H1 (cell line): ENCODE measurements at regions not wholly inside any gene's neighbourhood (a gene's known extent, or its start where the extent isn't known, plus 50 kb on each side); places are given as distances from the start of the nearest gene placed in this dataset.

ENCODE experiments used
- CTCF ChIA-PET: fragments of 300-600 bp; sonication (Branson Sonifier 250); formaldehyde crosslinking; loops from one replicate; lab custom pipeline; 2021; ENCODE audit not compliant: partially characterized antibody; lab: Charles Lee
- POLR2A ChIA-PET: fragments of 300-600 bp; sonication (Branson Sonifier 250); formaldehyde crosslinking; loops from one replicate; lab custom pipeline; 2021; ENCODE audit warnings: inconsistent platforms; ENCODE audit not compliant: partially characterized antibody; lab: Charles Lee
- DNase-seq, 2 experiments: peaks; one replicate each; pipeline versions ENCODE4 v3.0.0 to v3.0.0-alpha.2; 2010 to 2022; ENCODE audit warnings: low spot score in 2 of 2, low read depth in 1 of 2, mixed read lengths in 1 of 2
- FAIRE-seq: peaks from 2 replicates; lab custom pipeline; 2011; peaks lifted over from hg19 to GRCh38; lab: Jason Lieb, UNC
- H2AFZ ChIP-seq: 2 replicates; pipeline ENCODE4 v1.8.1; 2012; ENCODE audit warnings: low read length, inconsistent platforms
- H2AK5ac ChIP-seq: 2 replicates; pipeline ENCODE4 v1.6.1; 2013; ENCODE audit warnings: low read depth, low read length
- H2BK120ac ChIP-seq: replicated peaks from 2 replicates; pipeline ENCODE3; 2013; ENCODE audit warnings: low read depth, low read length, inconsistent platforms
- H2BK12ac ChIP-seq: 2 replicates; pipeline ENCODE4 v1.6.1; 2013; ENCODE audit warnings: low read depth, low read length
- H2BK15ac ChIP-seq: 2 replicates; pipeline ENCODE4 v1.6.1; 2013; ENCODE audit warnings: low read length
- H2BK20ac ChIP-seq: 2 replicates; pipeline ENCODE4 v1.6.1; 2013; ENCODE audit warnings: low read length
- H2BK5ac ChIP-seq: 2 replicates; pipeline ENCODE4 v1.6.1; 2013; ENCODE audit warnings: low read depth, low read length
- H3K14ac ChIP-seq: 2 replicates; pipeline ENCODE4 v1.6.1; 2013; ENCODE audit warnings: inconsistent platforms; ENCODE audit not compliant: insufficient read length
- H3K18ac ChIP-seq: 2 replicates; pipeline ENCODE4 v1.6.1; 2013; ENCODE audit warnings: low read length; ENCODE audit errors: extremely low read depth
- H3K23ac ChIP-seq: 2 replicates; pipeline ENCODE4 v1.6.1; 2013; ENCODE audit warnings: inconsistent platforms; ENCODE audit not compliant: insufficient read length
- H3K23me2 ChIP-seq: 2 replicates; pipeline ENCODE4 v1.6.1; 2013; ENCODE audit warnings: low read depth, low read length
- H3K27ac ChIP-seq: 2 replicates; pipeline ENCODE4 v1.6.1; 2011; ENCODE audit warnings: low read depth, low read length, inconsistent platforms
- H3K27me3 ChIP-seq, 4 experiments: replicated peaks in 1 of 4; 1 replicate in 1 of 4; 2 replicates in 3 of 4; pipeline versions ENCODE4 v1.6.1 to v1.8.1; 2011 to 2013; ENCODE audit warnings: low read length in 3 of 4, mild to moderate bottlenecking in 3 of 4, inconsistent platforms in 2 of 4, mixed read lengths in 2 of 4, moderate library complexity in 1 of 4; ENCODE audit not compliant: control insufficient read depth in 3 of 4, insufficient read depth in 3 of 4; ENCODE audit errors: extremely low read depth in 1 of 4
- H3K36me3 ChIP-seq, 4 experiments: 2 replicates each; pipeline versions ENCODE4 v1.6.1 to v1.8.1; 2011 to 2013; ENCODE audit warnings: mild to moderate bottlenecking in 4 of 4, low read length in 3 of 4, moderate library complexity in 2 of 4, control low read depth in 1 of 4, inconsistent platforms in 1 of 4; ENCODE audit not compliant: insufficient read depth in 4 of 4, control insufficient read depth in 2 of 4
- H3K4ac ChIP-seq: replicated peaks from 2 replicates; pipeline ENCODE3; 2013; ENCODE audit warnings: low read length, low read depth, mixed read lengths, inconsistent platforms; ENCODE audit not compliant: insufficient read length
- H3K4me1 ChIP-seq, 4 experiments: replicated peaks in 1 of 4; 1 replicate in 1 of 4; 2 replicates in 3 of 4; pipeline versions ENCODE4 v1.6.1 to v1.8.1; 2011 to 2013; ENCODE audit warnings: low read length in 3 of 4, inconsistent platforms in 2 of 4, mixed read lengths in 1 of 4; ENCODE audit not compliant: insufficient read depth in 4 of 4, control insufficient read depth in 3 of 4
- H3K4me2 ChIP-seq, 2 experiments: 2 replicates each; pipeline versions ENCODE4 v1.6.1 to v1.8.1; 2011 to 2013; ENCODE audit warnings: low read depth in 2 of 2, low read length in 2 of 2, control low read depth in 1 of 2, inconsistent platforms in 1 of 2, mild to moderate bottlenecking in 1 of 2; ENCODE audit not compliant: insufficient read depth in 1 of 2
- H3K4me3 ChIP-seq, 4 experiments: fragments of 200-600, 300-600 bp in 1 of 4; sonication (generic), shearing (Covaris generic), sonication (Bioruptor Twin) in 1 of 4; 2 replicates each; pipeline versions ENCODE4 v1.5.1 to v1.8.1; 2011 to 2016; ENCODE audit warnings: low read length in 4 of 4, low read depth in 3 of 4, control low read depth in 2 of 4, inconsistent platforms in 2 of 4, mild to moderate bottlenecking in 2 of 4, mixed read lengths in 1 of 4, moderate library complexity in 1 of 4; ENCODE audit not compliant: insufficient read depth in 2 of 4; ENCODE audit errors: extremely low read depth in 1 of 4
- H3K56ac ChIP-seq: replicated peaks from 2 replicates; pipeline ENCODE3; 2013; ENCODE audit warnings: low read depth, mild to moderate bottlenecking, mixed read lengths, low read length, inconsistent platforms; ENCODE audit not compliant: insufficient read length
- H3K79me1 ChIP-seq: 2 replicates; pipeline ENCODE4 v1.6.1; 2013; ENCODE audit warnings: low read depth, low read length, control low read depth
- H3K79me2 ChIP-seq, 2 experiments: 2 replicates each; pipeline versions ENCODE4 v1.6.1 to v1.8.1; 2012 to 2013; ENCODE audit warnings: low read length in 2 of 2, mild to moderate bottlenecking in 2 of 2, inconsistent platforms in 1 of 2; ENCODE audit not compliant: insufficient read depth in 2 of 2, control insufficient read depth in 1 of 2
- H3K9ac ChIP-seq, 4 experiments: replicated peaks in 1 of 4; 1 replicate in 1 of 4; 2 replicates in 3 of 4; pipeline versions ENCODE4 v1.6.1 to v1.8.1; 2011 to 2013; ENCODE audit warnings: low read depth in 3 of 4, low read length in 3 of 4, control low read depth in 2 of 4, mild to moderate bottlenecking in 2 of 4, moderate library complexity in 2 of 4, inconsistent platforms in 1 of 4; ENCODE audit errors: extremely low read depth in 1 of 4
- H3K9me3 ChIP-seq, 2 experiments: 2 replicates each; pipeline versions ENCODE4 v1.6.1 to v1.8.1; 2012 to 2013; ENCODE audit warnings: mild to moderate bottlenecking in 2 of 2, moderate library complexity in 2 of 2, control low read depth in 1 of 2, inconsistent platforms in 1 of 2, low read depth in 1 of 2, low read length in 1 of 2, mixed read lengths in 1 of 2; ENCODE audit not compliant: insufficient read depth in 2 of 2
- H4K20me1 ChIP-seq, 2 experiments: replicated peaks in 1 of 2; 2 replicates each; pipeline versions ENCODE3 to v1.8.1; 2011 to 2013; ENCODE audit warnings: inconsistent platforms in 2 of 2, low read length in 2 of 2, mild to moderate bottlenecking in 1 of 2; ENCODE audit not compliant: insufficient read depth in 2 of 2, control insufficient read depth in 1 of 2
- H4K5ac ChIP-seq: 2 replicates; pipeline ENCODE4 v1.6.1; 2013; ENCODE audit warnings: low read length, low read depth, mixed read lengths, inconsistent platforms; ENCODE audit not compliant: insufficient read length
- H4K8ac ChIP-seq: 2 replicates; pipeline ENCODE4 v1.8.0; 2013; ENCODE audit warnings: mild to moderate bottlenecking, moderate library complexity, low read length, inconsistent platforms; ENCODE audit not compliant: insufficient read depth; ENCODE audit errors: extremely low read depth
- H4K91ac ChIP-seq: replicated peaks from 2 replicates; pipeline ENCODE3; 2013; ENCODE audit warnings: low read length, mixed read lengths, inconsistent platforms; ENCODE audit not compliant: insufficient read length
- CREB1 ChIP-seq: IDR thresholded peaks from 2 replicates; pipeline ENCODE4 v1.6.1; 2012; ENCODE audit warnings: inconsistent platforms
- E2F6 ChIP-seq: IDR thresholded peaks from 2 replicates; pipeline ENCODE4 v1.6.1; 2012; ENCODE audit warnings: inconsistent platforms
- FOSL1 ChIP-seq: IDR thresholded peaks from 2 replicates; pipeline ENCODE4 v1.6.1; 2011; ENCODE audit warnings: mild to moderate bottlenecking, low read depth, low read length, moderate library complexity; ENCODE audit not compliant: insufficient read depth
- GTF2F1 ChIP-seq: IDR thresholded peaks from 2 replicates; pipeline ENCODE4 v1.6.1; 2012; ENCODE audit warnings: low read depth, low read length, improper control_type of control experiment, borderline replicate concordance
- HDAC6 ChIP-seq: IDR thresholded peaks from one replicate; pipeline ENCODE4 v1.7.1; 2012; ENCODE audit warnings: low read depth, mild to moderate bottlenecking, inconsistent platforms, low read length, moderate library complexity
- KDM5A ChIP-seq: fragments of 200-600 bp; IDR thresholded peaks from 2 replicates; pipeline ENCODE4 v1.7.1; 2012; ENCODE audit warnings: mild to moderate bottlenecking, low read length, inconsistent platforms, mixed read lengths
- MAFK ChIP-seq: IDR thresholded peaks from 2 replicates; pipeline ENCODE4 v1.6.1; 2012; ENCODE audit warnings: low read depth, mild to moderate bottlenecking, improper control_type of control experiment, low read length
- NRF1 ChIP-seq: IDR thresholded peaks from 2 replicates; pipeline ENCODE4 v1.6.1; 2011; ENCODE audit warnings: mild to moderate bottlenecking, low read depth, low read length, improper control_type of control experiment
- POLR2AphosphoS5 ChIP-seq: IDR thresholded peaks from 2 replicates; pipeline ENCODE4 v1.6.1; 2011; ENCODE audit warnings: low read depth, low read length
- RXRA ChIP-seq: IDR thresholded peaks from 2 replicates; pipeline ENCODE4 v1.6.1; 2011; ENCODE audit warnings: low read depth, mild to moderate bottlenecking, low read length, moderate library complexity; ENCODE audit not compliant: insufficient read depth
- SIN3A ChIP-seq, 2 experiments: IDR thresholded peaks in 1 of 2; conservative IDR thresholded peaks in 1 of 2; 2 replicates each; pipeline ENCODE4 v1.6.1; 2011 to 2012; ENCODE audit warnings: low read length in 2 of 2, improper control_type of control experiment in 1 of 2, low read depth in 1 of 2, mild to moderate bottlenecking in 1 of 2
- TAF7 ChIP-seq: optimal IDR thresholded peaks from 2 replicates; pipeline ENCODE3; 2011; ENCODE audit warnings: low read depth, mild to moderate bottlenecking, inconsistent platforms, low read length, moderate library complexity, borderline replicate concordance
- WGBS, 2 experiments: shearing (Covaris generic) in 1 of 2; methylation state at CpG; one replicate each; pipeline versions ENCODE4 v1.1.6 to v1.1.7; 2013 to 2015; ENCODE audit warnings: low lambda C conversion rate in 2 of 2, mixed read lengths in 2 of 2, inconsistent platforms in 1 of 2, low coverage in 1 of 2, missing lambda C conversion rate in 1 of 2; ENCODE audit not compliant: insufficient replicate concordance in 2 of 2, insufficient coverage in 1 of 2, insufficient read length in 1 of 2; ENCODE audit errors: extremely low coverage in 1 of 2, missing lambda C conversion rate in 1 of 2; 5-methylcytosine and 5-hydroxymethylcytosine counted together

- DNase-seq (no peak), FAIRE-seq (no peak)
- Histone ChIP-seq H3K23me2 (no peaks in the 10 kb centered on the region), H4K5ac (no peak overlapping the region), H3K9ac (no peak overlapping the region), H3K27me3 (no peaks in the 10 kb centered on the region; a peak in 1 of 7 replicates), H3K9me3 (peaks cover 14% of the 10 kb centered on the region in 2 experiments), H3K27ac (no peak overlapping the region), H3K79me2 (no peaks in the 10 kb centered on the region), H2AK5ac (no peak overlapping the region), H3K79me1 (no peaks in the 10 kb centered on the region), H2AFZ (no peak overlapping the region), H2BK20ac (no peak overlapping the region), H2BK12ac (no peak overlapping the region; the same call in 1 of the 2 replicates), H4K8ac (no peak overlapping the region), H3K36me3 (peaks cover 0 to 3% (median 0%) of the 10 kb centered on the region in 4 experiments; a peak in 1 of 8 replicates), H3K18ac (no peak overlapping the region), H3K4me1 (no peaks in the 10 kb centered on the region), H3K4me2 (no peak overlapping the region), H3K14ac (no peak overlapping the region), H3K4me3 (no peak overlapping the region), H3K4ac (no peak overlapping the region), H4K91ac (no peak overlapping the region), H3K56ac (no peak overlapping the region), H2BK5ac (no peak overlapping the region), H2BK120ac (no peak overlapping the region), H3K23ac (no peak overlapping the region), H2BK15ac (no peak overlapping the region), H4K20me1 (no peaks in the 10 kb centered on the region)
- CTCF ChIA-PET = interaction anchor here (0.6 kb wide), 1 partner anchor 87 kb away, joined by 3 read pairs; no protein-coding TSS in a partner anchor
- 84% methylated on average over 3 of the region's 3 CpGs; no CpG with 5 or more reads in 1 of the 2 experiments for WGBS, 2 experiments
- POLR2A ChIA-PET = no interaction called here
- TF ChIP-seq NRF1 (no peak), HDAC6 (no peak), GTF2F1 (no peak), MAFK (no peak), FOSL1 (no peak), SIN3A (conservative IDR thresholded peaks at IDR 0.05 in 1 of 2, IDR thresholded peaks at IDR 0.05 in 1 of 2; ENCODE audit: low read depth in 1 of 2, low read length in 2 of 2) (no peak), TAF7 (no peak), E2F6 (no peak), CREB1 (no peak), KDM5A (no peak), POLR2AphosphoS5 (no peak), RXRA (no peak)
Measured at GRCh38 chr2:200049086-200049485, 93.7 kb downstream of the MAIP1 start.
